NCI-H128 (cell line): ENCODE measurements at regions not wholly inside any gene's neighbourhood (a gene's known extent, or its start where the extent isn't known, plus 50 kb on each side); places are given as distances from the start of the nearest gene placed in this dataset.

Experiments
- DNase-seq: peaks from one replicate; lab custom pipeline; 2025; ENCODE audit not compliant: unreplicated experiment; lab: John Stamatoyannopoulos, UW

DNA sequence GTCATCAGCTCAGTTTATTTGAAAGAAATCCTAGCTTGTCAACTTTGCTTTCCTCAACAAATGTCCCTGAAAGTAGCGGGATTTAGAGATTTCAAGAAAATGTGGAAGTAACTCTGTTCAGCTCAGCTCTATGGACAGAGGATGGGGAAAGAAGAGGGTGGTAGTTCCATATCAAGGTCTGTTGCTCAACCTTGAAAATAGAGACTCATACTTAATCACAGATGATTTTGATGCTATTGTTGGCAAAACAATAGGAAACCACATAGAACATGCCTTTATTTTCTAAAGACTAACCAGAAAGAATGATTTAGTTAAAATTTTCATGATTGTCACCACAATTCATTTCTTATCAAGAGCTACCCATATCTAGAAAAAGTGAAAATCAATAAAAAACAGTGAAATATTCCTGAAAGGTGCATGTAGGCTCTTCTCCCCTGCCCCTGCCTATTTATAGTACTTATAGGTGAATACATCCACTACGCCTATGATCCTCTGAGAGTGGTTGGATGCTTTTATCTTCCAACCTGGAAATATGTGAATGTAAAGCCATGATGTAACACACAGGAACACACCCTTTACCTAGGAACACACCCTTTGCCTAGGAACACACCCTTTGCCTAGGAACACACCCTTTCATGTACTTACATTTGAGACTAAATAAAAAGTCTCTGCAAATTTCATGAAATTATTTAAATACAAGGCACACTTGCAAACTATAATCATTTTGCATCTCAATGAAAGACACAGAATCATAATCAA lies 65.8 kb downstream of the ETAA1 start:
- DNase-seq: no peak

DNA sequence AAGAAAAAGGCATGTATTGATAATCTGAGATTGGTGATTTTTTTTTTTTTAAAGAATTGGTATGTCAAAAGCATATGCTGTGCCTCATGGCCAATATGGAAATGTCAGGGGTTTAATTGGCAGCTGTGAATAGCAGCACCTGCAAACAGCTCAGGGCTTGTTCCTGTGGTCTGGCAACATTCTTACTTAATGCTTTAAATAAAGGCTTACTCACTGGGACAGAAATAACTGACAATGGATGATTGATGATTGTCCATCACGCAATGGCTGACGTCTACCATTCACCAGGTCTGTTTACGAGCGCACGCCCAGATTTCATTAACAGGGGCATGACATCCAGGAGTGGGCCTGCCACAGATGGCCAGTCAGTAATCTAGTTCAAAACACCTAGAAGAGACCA lies 66.7 kb downstream of the ETAA1 start:
- peak; percentile 61 for DNase-seq

DNA sequence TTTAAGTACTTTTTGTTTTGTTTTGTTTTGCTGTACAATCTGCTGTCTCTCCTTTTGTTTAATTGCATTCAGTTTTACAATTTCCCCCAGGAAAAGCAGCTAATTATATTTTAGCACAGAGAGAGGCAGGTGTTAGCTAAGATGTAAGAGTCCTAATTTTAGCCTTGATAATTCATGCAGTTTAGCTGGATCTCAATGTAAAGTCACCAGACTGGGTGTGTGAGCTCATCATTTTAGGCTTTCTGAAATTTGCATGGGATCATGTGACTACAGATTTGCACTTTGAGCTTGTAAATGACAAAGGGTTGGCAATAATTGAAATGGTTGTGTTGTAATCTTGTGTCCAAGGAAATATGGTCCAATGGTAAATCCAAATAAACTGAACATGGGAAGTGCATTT lies 68.5 kb downstream of the ETAA1 start:
- no peak for DNase-seq

DNA sequence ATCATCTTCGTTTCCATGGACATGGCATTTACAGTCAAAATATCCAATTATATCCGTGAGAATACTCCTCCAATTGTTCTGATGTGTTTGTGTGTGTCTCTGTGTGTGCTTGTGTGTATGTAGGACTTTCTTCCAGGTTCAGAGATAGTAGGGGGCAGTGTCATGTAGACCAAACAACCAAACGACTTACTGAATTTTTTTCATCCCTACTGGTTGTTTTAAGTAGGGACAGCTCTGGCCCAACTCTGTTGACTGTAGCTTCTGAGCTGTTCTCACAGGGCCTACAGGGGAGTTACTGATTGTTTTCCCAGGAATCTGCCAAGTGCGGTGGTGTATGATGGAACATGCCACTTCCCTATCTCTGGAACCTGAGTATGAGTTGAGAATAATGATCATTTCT lies 69.6 kb downstream of the ETAA1 start:
- DNase-seq: no peak

DNA sequence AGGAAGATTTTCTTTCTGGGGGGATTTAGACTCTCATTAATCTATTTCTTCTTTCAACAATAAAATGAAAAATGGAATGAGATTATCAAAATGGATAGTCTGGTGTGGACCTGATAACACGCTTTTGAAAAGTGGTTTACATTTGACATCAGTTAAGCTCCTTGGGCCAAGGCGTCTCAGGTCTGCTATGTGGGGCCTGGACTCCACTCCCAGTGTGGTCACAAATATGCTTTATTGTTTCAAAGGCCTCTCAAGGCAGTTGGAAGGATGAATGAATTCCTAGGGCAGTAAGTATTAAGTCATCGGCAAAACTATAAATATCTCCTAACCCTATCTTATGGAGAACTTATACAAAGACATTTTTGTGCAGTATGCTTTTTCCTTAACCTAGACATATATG lies 74.5 kb downstream of the ETAA1 start:
- no peak for DNase-seq

DNA sequence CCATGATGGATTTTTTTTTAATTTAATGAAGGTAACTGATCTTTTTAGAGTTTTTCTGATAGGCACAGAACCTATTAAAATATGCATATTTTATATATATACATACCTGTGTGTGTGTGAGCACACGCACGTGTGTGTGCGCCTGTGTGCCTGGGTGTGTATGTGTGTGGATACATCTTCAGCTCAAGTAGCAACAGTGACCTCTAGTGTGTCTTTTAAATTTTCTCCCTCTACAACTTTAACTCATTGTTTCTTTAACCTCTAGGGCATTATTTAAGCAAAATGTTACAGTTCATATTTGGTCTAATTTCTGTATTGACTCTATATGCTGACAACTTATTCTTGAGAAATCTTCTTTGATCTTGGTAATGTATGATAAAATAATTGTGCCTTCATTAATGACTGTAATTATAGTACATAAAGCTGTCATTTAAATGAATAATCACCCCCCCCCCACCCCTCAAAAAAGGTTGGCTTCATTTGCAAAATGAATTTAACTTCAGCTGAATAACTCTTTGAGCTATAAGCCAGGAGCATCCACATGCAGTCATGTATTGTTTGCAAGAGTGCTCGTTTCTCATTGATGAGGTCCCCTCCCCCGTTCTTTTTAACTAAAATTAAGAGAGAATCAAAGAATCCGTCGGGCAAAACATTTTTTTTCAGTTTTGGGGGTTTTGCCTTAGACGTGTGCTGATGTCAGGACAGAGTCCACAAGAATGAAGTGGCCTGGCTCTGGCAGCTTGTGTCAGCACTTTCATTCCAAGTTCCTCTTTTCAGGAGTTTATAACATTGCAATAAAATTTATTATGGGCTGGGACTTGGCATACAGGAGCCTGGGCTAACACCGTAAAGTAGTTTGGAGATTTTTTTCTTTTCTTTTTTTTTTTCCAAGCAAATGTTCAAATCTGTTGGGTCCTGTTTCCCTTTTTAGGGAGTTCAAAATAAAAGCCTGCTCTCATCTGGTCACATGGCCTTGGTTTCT lies 80.0 kb downstream of the ETAA1 start:
- no peak for DNase-seq

DNA sequence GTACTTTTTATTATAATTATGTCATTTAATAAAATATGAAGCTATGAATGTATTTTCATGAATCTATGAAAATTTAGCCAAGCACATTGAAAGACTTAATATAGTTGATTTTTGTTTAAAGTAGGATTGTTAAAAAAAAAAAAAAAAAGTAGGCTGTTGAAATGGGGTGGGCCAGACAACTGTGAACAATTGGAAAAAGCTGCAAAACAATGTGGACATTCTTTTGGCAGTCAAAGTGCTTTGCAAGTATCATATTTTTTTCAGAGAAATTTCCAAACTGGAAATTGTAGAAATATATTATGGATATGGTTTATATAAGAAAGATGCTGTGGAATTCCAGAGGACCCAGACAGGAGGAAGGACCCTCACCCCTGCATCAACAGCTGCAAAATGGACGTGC lies 82.1 kb downstream of the ETAA1 start:
- DNase-seq: no peak

DNA sequence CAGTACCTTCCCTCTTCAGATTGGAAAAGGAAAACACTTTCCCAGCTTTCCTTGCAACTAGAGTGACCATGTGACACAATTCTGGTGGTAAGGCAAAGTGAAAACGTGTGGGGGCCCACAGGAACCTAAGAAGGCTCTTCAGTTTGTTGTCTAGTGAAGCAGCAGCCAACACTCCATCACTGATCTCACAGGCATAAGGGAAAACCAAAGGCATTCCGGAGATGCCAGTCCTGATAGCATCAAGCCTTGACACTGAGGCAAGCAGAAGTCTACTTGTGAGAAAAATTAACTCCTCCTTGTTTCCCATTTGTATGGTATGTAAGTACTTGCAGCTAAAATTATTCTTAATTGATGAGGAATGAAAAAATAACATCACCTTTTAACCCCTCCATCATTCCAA lies 88.3 kb downstream of the ETAA1 start:
- no peak for DNase-seq

DNA sequence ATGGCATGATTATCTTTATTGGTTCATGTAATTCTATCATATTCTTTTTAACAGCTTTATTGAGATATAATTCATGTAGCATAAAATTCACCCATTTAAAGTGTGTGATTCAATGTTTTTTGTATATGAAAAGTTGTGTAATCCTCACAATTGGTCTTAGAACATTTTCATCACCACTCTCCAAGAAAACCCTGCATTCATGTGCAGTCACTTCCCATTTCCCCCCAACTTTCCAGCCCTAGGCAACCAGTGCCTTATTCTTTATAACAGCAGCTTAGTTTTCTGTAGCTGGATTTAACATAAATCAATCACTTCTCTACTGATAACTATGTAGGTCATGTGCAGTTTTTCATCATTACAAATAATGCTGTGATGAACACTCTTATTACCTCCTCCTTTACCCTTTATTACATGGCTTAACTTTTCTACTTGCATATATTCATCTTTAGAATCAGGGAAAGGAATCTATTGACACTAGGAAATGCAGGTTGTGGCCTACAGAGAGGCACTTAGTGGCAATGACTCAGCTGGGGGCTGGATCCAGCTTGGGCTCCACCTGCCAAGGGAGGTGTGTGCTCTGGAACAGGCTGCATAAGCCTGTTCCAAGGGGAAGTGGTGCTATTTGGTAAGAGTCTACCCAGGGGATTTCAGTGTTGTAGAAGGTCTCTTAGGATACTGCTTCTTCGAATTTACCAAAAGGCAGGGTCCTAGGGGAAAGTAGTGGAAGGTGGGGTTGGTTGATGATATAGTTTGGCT lies 89.1 kb downstream of the ETAA1 start:
- no peak for DNase-seq

DNA sequence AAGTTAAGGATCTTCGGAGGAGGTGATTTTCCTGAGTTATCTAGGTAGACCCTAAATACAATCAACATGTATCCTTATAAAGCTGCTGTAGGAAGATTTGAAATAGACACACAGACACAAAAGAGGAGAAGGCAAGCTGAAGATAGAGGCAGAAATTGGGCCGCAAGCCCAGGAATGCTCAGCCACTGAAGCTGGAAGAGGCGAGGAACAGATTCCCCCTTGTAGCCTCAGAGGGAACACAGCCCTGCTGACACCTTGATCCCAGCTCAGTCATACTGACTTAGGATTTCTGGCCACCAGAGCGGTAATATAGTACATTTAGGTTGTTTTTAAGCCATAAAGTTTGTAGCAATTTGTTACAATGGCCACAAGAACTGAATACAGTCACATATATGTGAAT lies 90.9 kb downstream of the ETAA1 start:
- no peak for DNase-seq

DNA sequence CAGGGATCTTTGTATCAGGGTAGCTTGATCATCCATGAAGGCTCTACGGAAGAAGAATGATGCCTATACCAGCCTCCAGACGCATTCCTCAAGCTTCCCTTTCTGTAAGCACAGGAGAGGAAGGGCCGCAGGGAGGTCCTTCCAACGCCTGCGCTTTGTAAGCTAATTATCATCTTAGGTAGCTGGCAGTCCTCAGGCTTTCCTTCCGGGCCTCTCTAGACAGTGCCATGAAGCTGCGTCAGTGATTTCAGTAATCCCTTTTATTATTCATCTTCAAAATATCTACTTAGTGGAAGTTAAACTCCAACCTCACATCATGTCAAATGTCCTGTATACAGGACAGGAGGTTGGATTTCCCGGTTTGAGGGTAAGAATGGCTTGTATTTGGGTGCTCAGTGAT lies 92.3 kb downstream of the ETAA1 start:
- no peak for DNase-seq

DNA sequence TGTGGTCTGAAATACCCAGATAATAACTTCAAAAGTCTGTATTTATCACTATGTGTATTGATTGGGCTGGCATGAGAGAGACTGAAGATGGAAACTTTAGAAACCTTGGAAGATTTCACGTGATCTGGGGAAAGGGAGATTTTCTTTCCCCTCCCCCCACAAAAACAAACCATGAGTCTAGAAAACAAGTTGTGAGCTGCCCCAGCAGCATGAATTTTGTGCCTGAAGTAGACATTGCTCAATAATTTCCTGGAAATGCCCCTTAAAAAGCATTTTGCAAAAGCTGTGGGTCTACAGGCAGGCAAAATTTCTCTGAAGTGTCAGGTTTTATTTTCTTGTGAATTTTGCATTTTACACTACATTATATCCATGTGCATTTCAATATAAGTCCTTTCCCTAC lies 101.8 kb downstream of the ETAA1 start:
- DNase-seq: no peak

DNA sequence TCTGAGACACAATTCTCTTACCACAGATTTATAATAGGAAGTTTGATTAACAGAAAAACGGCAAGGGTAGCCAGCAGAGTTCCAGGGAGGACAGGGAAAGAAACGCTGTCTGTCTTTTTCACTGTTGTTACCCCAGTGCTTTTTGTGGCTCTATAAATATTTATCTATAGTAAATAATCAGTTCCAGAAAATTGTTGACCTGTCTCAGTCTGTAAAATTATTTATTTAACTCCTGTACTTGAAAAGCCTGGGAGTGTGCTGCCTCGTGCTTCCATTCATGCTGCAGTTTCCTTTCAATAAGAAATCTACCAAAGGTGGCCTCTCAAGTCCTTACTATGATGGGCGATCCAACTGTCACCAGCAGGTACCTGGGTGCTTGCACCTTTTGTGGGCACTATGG lies 102.9 kb downstream of the ETAA1 start:
- DNase-seq: no peak

DNA sequence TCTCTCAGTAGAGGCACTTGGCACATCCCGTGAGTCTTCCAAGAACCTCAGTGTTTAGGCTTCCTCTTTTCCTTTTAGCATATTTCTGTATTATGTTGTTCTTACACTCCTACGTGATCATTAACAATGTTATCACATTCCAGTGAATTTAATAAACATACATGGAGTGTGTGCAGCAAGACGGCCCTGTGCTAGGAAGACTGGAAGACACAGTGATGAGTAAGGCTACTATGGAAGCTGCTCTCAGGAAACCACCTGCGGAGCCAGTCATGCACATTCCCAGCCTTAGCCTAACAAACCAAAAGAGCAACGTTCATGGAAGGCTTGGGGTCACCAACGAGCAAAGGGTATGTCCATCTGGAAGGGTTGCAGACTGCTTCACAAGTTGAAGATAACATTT lies 103.4 kb downstream of the ETAA1 start:
- no peak for DNase-seq

DNA sequence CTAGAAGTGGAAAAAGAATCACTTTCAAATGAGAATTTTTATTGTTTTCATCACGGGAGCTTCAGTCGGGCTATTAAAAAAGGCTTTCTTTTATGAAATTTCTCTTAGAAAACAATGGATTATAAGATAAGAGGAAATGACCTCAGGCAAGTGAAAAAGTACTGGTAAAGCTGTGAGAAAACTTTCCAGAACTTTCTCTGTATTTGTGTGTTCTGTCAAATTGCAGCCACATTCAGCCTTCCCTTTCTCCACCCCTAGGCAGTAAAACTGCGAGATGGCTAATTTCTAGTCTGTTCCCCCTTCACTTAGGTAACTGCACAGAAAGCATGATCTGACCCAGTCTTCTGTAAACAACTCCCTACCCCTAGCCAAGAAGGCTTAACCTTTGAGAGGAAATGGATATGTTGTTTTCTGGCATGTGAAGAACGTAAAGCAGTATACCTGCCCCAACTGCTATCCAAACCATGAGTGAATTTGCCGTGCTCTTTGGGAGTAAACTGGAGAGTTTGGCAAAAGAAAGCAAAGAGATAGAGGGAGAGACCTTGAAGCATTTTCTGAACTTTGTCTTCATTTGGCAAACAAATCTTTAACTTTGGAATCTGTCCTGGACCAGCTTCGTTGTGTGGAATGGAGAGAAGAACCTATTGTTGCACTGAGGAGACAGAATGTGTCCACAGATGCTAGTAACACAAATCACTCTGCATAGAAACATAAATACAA lies 105.4 kb downstream of the ETAA1 start:
- no peak for DNase-seq

DNA sequence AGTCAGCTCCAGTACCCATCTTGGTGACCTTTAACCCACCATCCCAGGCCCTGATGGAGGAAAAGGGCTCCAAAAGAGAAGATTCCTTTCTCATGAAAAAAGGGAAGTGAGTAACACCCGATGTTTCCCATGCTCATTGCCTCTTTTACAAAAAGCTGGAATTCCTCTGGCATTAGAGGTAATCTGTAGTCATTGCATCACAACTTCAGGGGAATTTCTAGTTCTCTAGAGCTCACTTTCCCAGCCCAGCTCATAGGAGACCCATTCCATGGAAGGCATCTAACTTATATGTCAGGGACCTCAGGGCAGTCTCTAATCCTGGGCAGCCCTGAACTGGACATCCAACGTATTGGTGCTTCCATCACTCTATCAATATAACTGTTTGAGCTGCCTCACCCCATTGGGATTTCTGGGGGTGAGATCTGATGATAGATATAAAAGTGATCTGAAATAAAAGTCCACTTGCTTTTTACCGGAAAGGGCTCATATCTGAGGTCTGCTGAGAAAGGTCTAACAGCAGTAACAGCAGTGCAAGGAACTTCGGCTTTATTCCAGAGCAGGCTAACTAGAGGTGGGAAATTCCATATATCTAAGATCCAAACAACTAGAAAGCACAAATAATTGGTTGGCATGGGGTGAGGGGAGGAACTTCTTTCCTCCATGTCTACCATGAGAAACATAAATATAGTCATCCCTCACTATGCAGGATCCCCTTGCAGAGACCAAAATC lies 106.1 kb downstream of the ETAA1 start:
- no peak for DNase-seq

DNA sequence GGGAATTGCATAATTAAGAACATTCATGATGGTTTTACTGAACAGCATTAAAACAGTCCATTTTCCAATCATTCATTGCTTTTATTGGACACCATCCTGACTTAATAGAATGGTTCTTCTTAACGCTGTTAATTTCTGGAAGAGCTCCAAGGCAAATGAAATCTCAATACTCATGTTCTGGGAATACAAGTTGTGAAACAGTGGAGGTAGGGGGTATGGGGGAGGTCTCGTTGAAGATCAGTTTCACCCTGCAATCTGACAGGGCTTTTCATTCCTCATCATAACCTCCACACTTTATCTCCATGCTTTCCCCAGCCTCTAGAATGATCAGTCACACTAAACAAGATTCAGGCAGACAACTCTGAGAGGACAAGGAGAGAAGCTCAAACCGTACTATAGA lies 113.6 kb downstream of the ETAA1 start:
- DNase-seq: no peak

DNA sequence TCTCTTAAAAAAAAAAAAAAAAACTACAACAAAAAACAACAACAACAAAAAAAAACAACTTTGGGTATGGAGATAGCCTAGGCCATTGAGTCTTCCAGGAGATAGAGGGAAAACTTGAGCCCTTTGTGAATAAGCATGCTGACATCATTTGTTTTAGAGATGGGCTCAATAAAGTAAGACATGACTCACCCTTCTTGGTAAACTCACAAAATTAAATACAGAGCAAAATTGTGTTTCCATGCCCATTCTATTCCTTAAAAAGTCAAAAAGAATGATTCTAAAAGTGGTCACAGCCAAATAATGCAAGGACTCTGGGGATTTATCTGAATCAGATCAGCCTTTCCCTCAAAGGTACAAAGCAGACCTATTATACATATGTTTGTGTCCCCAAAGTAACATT lies 117.4 kb downstream of the ETAA1 start:
- DNase-seq: no peak

DNA sequence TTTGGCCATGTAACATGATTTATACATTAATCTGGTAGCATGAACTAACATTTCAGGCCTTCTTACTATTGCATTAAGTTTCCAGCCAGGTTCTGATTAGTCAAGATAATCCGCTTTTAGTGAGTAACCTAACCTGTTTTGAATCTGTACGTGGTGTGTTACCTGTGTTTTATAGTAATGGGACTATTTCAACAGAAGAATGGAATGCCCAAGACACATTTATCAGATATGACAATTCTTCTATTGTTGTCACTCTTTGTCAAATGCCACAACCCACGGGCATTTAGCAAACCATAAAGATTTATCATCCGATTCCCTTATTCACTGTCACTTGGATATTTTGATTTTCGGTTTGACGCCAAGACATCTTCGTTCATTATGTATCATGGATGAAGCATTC lies 117.9 kb downstream of the ETAA1 start:
- DNase-seq: no peak

DNA sequence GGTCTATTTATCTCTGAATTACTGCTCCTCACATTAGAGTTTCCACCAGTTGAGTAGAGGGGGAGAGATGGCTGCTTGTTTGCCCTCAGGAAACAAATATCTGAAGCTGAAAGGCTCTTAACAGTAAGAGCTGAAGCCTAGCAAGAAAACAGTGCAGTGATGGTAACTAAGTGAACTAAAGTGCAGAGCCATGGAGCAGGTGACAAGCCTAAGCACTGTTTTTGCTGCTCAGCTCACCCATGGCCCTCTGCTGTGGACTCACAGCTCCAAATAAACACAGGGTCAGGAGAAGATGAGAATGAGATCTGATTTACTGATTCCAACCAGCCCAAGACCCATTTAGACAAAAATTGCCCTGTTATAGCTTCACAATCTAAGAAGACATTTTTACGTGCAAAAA lies 118.4 kb downstream of the ETAA1 start:
- DNase-seq: no peak
